DMS114 treated with DMSO at 0.1 percent for 48 hours (cell line): ENCODE measurements at regions not wholly inside any gene's neighbourhood (a gene's known extent, or its start where the extent isn't known, plus 50 kb on each side); places are given as distances from the start of the nearest gene placed in this dataset.
"Not testable (repeated sequence)": the region's sequence is repeated elsewhere in the genome, so short reads cannot be mapped to it uniquely, and the experiment has no call there.

Experiments
- DNase-seq: peaks from one replicate; lab custom pipeline; 2025; ENCODE audit not compliant: unreplicated experiment; lab: John Stamatoyannopoulos, UW

DNA sequence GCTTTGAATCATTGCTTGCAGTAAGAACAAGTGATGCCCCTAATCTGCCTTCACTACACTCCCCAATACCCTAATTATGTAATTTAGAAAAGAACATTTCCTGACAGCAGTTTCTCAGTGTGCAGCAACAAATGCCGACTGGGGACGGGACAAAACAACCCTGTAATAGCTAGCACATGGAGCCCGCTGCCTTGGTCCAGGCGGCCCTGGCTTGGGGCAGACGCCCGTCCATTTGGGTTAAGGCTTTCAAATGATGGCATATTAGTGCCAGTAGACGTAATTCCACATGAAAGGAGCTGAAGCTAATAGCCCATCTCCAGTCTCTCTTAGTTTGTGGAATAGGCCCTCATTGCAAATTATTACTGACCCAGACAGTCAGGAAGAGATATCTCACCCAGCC is 150.6 kb upstream of the PITX1 start:
- no peak for DNase-seq

DNA sequence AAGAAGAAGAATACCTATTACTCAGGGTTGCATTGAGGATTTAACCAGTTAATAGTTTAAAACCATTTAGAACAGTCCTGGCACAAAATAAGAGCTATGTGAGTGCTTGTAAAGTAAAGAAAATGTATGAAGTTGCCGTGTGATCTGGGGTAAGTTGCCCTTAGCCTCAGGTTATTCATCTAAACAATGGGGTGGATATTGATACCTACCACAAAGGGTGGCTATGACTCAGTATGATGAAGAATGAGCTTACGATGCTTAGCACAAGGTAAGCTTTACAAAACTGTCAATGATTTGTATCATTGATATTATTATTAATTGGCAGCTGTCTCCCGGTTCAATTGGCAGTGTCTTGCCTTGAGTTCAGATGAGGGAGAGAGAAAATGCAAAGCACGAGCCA is 149.4 kb upstream of the PITX1 start:
- no peak for DNase-seq

DNA sequence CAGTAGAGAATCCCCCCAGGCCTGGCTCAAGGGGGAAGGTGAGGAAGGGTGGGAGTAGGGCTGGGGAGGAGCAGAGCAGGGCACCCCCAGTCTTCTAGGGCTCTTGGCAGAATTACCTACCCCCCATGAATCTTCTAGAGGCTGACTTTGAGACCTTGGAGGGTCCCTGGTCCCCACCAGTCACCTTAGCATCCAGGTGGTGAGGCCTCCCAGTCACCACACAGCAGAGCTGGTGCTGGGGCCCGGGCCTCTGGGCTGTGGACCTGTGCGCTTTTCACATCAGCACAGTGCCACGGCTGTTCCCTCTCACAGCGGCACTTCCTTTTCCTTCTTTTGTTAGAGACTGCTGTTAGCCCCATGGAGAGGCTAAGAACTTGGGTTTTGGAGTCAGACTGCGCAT is 148.6 kb upstream of the PITX1 start:
- DNase-seq = no peak

DNA sequence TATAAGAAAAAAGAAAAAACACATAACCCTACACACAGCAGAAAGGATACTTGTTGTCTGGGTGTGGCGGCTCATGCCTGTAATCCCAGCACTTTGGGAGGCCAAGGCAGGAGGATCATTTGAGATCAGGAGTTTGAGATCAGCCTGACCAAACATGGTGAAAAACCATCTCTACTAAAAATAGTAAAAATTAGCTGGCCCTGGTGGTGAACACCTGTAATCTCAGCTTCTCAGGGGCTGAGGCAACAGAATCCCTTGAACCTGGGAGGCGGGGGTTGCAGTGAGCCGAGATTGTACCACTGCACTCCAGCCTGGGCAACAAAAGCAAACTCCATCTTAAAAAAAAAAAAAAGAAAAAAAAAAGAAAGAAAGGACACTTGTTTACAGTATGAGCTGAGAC is 147.6 kb upstream of the PITX1 start:
- DNase-seq = no peak

DNA sequence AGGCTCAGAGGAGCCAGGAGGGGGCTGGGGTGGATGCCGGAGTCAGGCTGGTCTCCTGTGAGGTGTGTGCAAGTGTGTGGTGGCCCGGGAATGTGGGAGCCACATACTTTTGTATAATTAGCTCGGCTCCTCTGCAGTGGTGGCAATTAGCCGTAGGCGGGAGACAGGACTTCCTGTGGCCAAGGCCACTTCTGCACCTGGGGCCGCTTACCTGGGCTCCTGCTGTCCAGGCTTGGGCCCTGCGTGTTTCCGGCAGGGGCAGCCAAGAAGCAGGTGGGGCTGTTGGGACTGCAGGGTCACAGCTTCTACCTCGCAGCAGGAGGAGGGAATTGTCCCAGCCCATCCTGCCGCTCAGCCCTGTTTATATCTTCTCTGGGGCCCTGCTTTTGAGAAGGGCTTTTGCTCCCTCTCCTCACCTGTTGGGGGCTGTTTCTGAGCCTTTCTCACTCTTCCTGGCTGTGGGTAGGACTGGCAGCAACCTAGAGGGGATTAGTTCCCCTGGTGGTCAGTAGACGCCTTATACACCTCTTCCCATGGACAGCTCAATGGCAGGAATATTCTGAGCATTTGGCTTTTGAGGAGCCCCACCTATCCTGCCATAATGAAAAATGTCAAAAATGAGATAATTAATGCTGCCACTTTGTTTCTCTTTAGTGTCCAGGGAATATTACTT is 145.4 kb upstream of the PITX1 start:
- DNase-seq = no peak

DNA sequence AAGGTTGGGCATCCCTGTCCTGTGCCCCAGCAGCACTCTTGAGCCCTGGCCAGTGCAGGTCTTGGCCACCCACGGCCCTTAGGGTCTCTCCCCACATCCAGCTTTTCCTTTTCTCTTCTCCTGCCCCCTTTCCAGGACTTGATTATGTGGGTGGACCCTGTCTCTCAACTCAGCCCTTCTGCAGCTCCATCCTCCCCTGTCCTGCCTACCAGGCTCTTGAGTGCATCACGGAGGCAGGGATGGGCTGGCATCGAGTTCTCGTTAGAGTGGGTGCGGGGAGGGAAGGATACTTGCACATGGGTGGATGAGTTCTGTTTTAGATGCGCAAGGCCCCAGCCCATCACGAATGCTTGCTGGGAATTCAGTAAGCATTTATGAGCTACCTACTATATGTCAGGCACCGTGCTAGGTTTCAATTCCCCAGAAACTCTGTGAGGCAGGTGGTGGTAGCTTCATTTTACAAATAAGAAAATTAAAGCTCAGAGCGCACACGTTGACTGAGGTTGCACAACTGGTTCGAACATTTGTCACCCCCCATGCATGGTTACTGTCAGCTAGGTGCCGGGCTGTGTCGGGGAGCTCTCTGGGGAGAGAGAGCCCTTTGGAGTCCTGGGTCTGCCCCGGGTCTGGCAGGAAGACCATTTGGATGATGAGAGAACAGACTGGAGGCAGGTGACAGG is 144.6 kb upstream of the PITX1 start:
- DNase-seq = no peak

DNA sequence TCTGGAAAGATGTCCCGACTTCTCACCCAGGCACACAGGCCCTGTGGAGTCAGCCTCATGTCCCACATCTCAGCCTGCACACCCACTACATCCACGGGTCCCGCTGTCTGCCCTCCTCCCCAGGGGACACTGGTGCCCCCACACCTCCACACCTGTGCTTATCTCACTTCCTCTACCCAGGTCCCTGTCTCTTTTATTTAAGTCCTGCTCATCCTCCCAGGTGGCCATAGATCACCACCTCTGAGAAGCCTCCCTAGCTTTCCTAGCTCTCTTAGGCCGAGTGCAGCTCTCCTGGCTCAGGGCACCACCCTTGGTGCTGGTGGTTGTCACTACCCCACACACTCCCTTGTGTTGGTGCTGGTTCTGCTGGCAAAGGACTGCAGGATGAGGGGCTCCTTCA is 143.6 kb upstream of the PITX1 start:
- DNase-seq = no peak

DNA sequence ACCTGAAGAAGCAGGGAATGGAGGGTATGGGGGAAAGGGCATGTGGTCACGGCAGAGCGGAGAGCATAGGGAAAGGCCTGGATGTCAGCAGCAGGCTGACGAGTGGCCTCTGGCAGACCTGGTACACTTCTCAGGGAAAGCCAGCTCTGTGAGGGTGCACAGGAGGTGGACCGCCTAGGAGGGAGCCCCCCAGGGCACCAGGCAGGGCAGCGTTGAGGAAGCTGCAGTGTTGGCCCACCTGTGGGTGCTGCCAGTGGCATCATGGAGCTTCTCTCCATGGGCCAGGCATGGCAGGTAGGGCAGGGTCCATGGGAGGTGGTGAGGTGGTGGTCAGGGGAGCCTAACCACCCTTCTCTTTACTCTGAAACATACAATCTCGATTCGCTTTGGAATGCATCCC is 143.0 kb upstream of the PITX1 start:
- no peak for DNase-seq

DNA sequence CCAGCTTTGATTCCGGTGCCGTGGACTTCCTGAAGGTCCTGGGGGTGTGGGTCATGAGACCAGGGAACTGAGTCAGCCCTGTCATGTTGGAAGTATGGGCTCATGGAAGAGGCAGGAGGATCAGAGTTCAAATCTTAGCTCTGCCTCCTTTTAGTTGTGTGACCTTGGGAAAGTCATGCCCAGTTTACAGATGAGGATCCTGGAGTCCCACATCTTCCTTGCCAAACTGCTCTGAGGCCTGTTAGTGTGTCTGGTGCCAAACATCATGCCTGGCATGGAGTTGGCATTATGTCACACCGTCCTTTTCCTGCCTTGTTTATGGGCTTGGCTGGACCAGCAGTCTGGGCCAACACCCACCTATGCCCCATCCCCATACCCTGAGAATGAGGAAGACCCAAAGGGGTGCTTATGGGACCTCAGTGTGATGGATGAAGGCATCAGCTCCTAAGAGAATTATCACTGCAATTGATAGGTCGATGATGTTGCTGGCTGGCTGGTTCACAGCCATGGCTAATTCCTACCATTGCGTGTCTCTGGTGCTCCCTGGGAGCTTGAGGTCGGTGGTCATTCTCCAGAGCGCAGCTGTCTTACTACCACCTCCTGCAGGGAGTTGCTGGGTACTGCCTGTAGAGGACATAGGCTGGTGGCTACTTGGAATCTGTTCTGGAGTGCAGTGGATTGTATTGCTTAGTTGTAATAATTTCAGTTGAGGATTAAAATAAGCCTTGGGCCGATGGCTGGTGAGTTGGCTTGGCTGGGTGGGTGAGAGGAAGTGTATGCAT is 140.5 kb upstream of the PITX1 start:
- DNase-seq = no peak

DNA sequence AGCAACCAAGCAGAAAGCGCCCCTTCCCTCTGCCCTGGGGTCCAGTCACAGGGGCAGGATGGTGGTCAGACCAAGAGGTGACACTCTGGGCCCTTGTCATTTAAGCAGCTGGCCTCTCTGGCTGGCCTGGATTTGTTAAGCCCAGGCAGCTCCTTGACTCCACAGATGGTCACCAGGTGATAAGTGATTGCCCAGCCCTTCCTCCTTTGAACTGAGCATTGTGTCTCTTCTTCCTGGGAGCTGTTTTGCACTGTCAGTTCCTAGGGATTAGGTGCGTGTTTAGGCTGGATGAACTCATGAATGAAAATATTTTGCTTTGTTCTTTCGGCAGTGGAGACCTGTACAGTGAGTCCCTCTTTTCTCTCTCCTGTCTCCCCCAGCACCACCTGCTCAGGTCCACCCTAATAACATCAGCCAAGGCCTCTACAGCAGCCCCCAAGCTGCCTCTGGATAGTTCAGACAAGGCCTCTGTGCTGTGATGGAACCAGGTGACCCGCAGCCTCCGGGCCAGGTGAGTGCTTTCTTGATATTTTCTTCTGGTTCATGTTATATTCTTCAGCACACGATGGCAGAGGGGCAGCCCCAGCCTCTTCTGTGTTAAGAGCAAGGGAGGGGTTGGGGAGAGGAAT is 139.7 kb upstream of the PITX1 start:
- DNase-seq = no peak

DNA sequence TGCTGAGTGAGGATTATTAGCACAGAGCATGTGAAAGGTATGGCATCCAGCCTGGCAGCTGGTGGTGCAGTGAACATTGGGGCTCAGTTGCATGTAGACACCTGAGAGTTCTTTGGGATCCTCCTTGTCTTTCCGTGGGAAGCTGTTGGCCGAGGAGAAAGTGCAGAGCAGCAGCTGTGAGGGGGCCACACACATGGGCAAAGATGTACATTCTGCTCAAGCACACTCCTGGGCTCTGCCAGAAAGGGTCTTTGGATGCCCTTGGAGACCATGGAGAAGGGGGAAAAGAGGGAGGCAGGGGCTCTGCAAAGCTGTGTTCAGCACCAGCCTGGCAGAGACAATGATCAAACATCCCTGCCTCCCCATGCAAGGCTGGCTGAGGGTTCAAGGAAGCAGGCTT is 138.7 kb upstream of the PITX1 start:
- no peak for DNase-seq

DNA sequence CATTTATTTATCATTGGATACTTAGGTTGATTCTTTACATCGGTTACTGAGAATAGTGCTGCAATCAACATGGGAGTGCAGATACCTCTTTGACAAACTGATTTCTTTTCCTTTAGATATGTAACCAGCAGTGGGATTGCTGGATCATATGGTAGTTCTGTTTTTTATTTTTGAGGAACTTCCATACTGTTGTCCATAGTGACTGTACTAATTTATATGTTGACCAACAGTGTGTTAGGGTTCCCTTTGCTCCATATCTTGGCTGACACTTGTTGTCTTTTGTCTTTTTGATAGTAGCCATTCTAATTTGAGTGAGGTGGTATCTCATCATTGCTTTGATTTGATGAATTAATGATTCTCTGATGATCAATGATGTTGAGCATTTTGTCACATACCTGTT is 137.3 kb upstream of the PITX1 start:
- no peak for DNase-seq

DNA sequence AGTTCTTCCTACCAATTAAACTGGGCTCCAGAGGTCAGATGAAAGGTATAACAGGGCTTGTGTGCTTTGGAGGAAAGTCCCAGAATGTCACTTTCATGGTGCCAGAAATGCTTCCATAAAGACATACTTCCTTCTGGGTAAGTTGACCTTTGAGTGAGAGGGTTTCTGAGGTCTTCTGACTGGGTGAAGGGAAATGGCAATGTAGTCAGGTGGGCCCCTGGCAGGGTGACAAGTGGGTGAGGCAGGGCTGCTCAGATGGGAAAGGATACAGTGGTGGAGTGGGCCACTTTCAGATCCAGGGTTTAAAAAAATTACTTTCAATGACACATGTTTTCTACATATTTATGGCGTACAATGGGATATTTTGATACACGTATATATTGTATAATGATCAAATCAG is 136.5 kb upstream of the PITX1 start:
- DNase-seq = no peak

DNA sequence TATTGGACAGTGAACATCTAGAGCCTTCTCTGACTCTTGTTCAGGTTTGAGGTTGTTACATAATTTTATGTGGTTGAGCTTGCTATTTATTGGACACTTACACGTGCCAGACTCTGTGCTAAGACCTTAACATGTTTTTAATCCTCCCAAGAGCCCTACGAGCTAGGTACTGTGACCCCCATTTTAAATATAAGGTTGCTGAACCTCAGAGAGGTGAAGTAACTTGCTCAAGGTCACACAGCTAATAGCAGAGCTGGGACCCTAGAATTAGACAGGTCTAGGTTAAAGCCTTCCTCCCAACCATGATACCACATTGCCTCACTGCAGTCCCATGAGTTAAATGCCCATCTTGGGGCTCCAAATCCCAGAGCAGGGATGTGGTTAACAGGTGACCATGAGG is 135.7 kb upstream of the PITX1 start:
- no peak for DNase-seq

DNA sequence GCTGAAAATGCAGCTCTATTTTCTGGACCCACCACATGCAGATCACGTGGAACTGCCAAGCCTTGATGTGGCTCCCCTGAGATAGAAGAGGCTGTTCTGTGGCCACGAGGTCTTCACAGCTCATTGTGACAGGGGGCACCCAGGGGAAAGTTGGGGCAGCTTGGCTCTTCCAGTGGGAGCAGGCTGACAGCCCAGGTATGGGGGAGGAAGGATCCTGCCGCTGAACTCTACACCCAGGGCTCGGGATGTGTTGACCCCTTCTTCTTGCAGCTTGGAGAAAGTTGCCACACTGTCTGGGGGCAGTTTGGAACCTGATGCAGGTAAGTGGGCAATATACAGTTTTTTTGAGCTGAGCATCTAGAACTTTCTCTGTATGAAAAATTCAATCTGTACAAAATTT is 133.6 kb upstream of the PITX1 start:
- DNase-seq = no peak

DNA sequence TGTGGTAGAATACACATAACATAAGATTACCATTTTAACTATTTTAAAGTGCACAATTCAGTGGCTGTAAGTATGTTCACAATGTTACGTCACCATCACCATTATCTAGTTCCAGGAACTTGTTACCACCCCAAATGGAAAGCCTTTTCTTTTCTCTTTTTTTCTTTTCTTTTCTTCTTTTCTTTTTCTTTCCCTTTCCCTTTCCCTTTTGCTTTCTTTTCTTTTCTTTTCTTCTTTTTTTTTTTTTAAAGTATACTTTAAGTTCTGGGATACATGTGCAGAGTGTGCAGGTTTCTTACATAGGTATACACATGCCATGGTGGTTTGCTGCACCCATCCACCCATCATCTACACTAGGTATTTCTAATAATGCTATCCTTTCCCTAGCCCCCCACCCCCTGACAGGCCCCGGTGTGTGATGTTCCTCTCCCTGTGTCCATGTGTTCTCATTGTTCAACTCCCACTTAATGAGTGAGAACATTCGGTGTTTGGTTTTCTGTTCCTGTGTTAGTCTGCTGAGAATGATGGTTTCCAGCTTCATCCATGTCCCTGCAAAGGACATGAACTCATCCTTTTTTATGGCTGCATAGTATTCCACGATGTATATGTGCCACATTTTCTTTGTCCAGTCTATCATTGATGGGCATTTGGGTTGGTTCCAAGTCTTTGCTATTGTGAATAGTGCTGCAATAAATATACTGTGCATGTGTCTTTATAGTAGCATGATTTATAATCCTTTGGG is 131.0 kb upstream of the PITX1 start:
- DNase-seq = not testable (repeated sequence)

DNA sequence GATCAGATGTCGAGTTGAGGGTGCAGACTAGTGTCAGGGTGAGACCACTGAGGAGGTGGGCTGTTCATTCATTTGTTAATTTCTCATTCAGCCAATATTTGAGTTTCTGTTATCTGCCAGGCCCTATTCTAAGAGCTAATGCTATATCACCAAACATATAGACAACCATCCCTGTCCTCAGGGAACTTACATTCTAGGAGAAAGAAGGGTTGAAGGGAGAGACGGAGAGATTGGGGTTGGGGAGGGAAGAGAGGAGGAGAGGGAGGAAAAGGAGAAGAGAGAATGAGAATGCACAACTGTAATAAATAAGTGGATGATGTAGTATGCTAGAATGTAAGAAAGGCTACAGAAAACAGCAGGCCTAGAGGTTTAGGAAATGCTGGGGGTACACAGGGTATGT is 129.9 kb upstream of the PITX1 start:
- no peak for DNase-seq

DNA sequence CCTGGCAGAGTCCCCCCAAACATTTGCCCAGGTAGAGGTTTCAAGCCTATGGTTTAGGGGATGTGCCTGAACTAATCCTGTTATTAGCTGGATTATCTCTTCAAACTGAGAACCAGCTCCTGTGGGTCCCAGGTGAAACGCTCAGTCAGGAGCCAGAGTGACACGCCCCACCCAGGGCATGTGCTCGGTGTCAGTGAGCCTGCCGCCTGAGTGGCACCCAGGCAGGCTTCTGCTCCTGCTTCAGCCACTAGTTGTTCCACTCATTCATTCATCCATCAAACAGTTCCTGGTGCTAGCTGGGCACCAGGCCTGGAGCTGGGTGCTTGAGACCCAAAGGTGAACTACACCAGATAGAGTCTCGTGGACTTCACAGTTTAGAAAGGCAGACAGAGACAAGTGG is 129.4 kb upstream of the PITX1 start:
- DNase-seq = no peak

DNA sequence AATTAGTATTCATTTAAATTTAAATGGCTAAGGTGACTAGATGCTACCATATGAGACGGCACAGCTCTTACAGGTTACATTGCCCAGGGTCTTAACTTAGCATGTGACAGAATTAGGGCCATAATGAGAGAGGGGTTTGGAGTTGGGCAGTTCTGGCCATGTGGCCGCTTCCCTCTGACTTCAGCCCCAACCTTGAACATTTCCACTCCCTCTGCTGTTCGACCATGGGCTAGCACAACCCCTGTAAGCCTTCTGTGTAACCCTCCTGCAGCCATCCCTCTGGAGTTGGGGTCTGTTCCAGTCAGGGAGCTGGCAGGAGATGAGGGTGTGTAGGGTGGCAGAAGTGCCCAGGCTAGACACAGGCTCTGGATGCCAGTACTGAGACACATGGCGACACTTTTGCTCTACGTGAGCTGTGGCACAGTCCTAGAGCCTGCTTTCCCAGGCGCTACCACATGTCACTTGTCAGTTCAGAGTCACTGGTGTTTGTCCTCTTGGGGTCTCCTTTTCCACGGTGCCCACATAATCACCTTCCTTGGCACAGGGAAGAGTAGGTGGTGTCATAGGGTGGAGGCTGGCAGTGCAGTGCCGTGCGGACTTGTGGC is 128.7 kb upstream of the PITX1 start:
- no peak for DNase-seq

DNA sequence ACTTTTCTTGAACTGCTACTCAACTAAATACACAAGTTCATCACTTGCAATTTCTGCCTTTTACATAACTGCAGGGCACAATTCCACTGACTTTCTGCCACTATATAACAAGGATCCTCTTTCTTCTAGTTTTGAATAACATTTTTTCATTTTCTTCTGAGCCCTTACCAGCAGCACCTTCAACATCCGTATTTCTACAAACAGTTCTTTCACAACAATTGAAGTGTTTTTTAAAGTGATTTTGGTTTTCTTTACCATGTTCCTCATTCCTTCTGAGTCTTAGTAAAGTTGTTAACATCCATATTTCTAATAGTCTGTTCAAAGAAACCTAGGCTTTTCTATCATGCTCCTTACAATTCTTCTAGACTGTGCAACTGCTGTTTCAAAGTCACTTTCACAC is 127.2 kb upstream of the PITX1 start:
- DNase-seq = no peak
